GM18498 (cell line): ENCODE measurements at regions not wholly inside any gene's neighbourhood (a gene's known extent, or its start where the extent isn't known, plus 50 kb on each side); places are given as distances from the start of the nearest gene placed in this dataset.
"Not testable (repeated sequence)": the region's sequence is repeated elsewhere in the genome, so short reads cannot be mapped to it uniquely, and the experiment has no call there.

Source experiments
- ATAC-seq: cut with Tn5 transposase; IDR thresholded peaks from one replicate; pipeline ENCODE4 v1.9.1; 2021; ENCODE audit warnings: mild to moderate bottlenecking, moderate library complexity; ENCODE audit not compliant: unreplicated experiment

- no peak for ATAC-seq
Measured at GRCh38 chr5:128791312-128791711, 174.0 kb upstream of the SLC27A6 start.

DNA sequence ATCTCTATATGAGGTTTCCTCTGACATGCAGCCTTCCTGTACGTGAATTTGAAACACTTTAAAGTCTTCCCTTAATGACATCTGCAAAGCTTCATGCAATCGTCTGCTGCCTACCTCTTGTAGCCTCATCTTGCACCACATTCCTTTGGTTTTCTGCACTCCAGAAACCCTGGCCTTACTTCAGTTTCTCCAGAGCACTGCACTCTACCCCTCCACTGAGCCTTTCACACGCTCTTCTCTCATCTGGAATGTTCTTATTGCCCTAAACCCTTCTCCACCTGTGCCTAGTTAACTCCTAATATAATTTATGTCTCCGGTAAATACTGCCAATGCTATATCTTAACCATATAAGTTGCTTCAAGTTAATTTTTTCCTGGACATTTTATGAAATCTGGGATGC, 168.8 kb upstream of the SLC27A6 start:
- ATAC-seq: no peak

GRCh38 chr5:128798871-128799270, 166.4 kb upstream of the SLC27A6 start:
- ATAC-seq: no peak

- no peak for ATAC-seq
Measured at GRCh38 chr5:128799945-128800344, 165.3 kb upstream of the SLC27A6 start.

DNA sequence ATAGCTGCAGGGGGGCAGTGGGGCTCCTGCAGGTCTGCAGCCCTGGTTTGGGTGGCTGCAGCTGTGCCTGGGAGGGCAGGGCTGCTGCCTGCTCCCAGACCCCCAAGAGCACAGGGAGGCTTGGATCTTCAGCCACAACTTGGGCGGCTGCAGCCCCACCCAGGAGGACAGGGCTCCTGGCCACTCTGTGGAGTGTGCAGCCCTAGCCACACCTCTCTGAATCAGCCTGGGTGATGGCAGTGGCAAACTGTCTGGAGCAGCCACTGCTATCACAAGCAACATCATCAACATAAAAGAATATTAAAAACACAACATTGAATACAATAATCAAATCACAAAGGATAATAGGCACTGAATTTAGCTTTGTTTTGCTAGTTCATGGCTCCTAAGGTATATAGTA, 164.9 kb upstream of the SLC27A6 start:
- no peak for ATAC-seq

DNA sequence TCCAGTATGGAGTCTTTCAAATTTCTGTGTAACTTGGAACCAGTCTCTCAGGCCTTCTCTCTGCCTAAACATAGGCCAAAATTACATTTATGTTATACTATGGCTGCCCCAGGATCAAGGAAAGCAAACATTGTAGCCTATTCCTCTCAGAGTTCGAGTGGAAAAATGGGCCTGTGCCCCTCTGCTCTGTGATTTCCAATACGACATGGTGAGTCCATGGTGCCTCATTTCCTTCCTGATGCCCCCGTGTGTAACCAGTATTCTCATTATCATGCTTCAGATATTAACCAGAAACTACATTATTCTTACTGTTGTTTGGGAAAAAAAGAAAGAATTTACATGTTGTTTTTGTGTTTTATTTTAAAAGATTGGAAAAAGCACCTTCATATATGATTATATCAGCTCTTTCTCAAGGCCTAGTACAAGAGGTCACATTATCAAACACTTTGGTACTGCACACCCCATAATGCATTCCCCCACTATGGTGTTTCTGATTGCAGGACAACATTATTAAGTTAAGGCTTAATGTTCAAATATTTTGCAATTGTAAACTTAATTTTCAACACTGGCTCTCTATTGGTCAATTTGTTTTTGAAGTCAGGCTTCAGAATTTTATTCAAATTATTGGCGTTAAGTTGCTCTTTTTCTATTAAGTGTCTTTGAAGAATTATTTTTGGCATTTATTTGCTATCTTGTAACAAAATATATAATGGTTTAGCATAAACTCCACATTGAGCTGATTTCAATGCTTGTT, 151.8 kb upstream of the SLC27A6 start:
- no peak for ATAC-seq

DNA sequence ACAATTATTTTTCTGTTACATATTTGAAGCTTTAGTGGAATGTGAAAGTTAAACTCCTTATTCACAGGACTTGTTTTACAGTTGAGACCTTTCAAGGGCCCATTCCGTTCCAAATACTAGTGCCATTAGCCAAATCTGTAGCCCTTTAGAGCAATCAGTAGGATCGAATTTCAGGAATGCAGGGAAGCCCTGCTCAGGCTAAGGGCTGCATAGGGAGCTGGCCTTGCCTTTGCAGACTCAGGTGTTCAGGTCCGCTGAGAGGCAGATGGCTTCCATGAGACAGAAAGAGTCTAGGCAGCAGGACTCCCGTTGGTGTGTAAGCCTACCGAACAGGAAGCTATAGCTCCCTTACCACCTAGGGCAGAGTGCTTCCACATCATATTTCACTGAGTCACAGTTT, 150.1 kb upstream of the SLC27A6 start:
- ATAC-seq: no peak

DNA sequence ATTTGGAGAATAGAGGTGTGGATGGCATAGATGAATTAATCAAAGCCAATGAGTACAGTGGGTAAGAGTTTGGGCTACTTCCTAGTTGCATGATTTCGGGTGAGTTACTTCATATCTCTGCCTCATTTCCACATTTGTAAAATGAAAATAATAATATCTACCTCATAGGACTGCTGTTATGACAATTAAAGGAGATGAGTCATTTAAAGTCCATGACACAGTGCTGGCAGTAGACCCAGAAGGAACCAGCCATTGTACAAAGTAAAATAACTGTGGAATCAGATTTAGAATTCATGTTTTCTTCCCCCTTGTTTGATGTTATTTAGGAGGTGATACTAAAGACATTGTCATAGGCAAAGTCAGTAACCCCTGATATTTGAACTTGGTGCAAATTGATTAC, 139.5 kb upstream of the SLC27A6 start:
- no peak for ATAC-seq

- no peak for ATAC-seq
Measured at GRCh38 chr5:128826275-128826674, 139.0 kb upstream of the SLC27A6 start.

- no peak for ATAC-seq
Measured at GRCh38 chr5:128836571-128836970, 128.7 kb upstream of the SLC27A6 start.

DNA sequence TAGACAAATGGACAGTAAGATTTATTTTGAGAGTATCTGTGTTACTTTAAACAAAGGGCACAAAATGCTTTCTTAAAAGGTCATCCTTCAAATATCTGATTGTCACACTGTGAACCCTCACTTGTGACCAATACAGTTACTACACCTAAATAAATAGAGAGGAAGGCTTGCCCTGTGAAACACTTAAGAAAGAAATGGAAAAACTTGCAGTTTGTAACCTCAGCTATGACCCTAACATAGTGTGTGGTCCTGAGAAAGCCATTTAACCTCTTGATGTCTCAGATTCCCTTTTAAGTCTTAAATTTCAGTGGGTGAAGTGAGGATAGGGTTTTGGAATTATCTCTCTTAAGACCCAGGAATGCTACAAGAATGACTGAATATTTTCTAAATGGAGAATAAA, 126.7 kb upstream of the SLC27A6 start:
- ATAC-seq: no peak

GRCh38 chr5:128842241-128842640, 123.0 kb upstream of the SLC27A6 start:
- no peak for ATAC-seq

DNA sequence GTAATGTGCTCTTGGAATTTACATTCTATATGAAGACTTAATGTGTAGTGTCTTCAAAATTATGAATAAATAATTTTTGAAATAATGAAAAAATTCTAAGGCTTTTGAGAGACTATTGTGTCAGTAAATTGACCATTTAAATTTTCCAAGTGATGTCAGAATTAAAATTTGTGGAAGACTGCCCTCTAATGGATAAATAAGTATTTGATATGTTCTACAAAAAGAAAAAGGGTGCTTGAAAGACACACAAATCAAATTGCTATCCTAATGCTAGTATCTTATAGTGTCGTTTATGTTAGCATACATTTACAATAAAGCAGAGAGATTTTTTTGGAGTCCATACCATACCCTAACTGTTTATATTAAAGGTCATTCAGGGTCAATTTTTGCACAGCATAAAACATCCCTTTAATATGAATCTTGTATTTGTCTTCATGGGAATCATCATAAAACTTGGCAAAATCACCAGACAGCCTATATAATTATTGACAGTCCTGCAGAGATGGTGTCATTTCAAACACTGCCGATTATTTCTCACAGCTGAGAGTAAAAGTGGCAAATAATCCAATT, 120.8 kb upstream of the SLC27A6 start:
- no peak for ATAC-seq

DNA sequence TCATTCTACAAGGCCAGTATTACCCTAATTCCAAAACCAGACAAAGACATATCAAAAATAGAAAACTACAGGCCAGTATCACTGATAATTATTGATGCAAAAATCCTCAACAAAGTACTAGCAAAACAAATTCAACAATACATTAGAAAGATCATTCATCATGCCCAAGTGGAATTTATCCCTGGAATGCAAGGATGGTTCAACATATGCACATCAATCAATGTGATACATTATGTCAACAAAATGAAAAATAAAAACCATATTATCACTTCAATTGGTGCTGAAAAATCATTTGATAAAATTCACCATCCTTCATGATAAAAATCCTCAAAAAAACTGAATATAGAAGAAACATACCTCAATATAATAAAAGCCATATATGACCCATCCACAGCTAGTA, 115.2 kb upstream of the SLC27A6 start:
- ATAC-seq: no peak

DNA sequence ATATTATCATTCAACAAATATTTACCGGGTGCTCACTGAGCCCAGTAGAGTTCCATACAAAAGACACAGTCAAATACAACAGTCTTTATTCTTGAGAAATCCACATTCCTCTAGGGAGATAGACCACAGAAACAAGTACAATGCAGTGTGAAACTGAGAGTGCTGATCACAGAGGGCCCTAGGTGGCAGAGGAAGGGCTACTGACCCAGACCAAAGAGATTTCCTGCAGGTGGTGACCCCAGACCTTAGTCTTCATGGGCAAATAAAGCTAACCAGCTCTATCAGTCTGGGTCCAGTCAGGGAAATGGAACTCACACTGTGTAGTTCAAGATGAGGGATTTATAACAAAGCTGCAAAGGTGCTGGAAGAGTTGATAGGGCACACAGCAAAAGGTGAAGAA, 110.4 kb upstream of the SLC27A6 start:
- no peak for ATAC-seq

GRCh38 chr5:128857076-128857677, 108.1 kb upstream of the SLC27A6 start:
- no peak for ATAC-seq

DNA sequence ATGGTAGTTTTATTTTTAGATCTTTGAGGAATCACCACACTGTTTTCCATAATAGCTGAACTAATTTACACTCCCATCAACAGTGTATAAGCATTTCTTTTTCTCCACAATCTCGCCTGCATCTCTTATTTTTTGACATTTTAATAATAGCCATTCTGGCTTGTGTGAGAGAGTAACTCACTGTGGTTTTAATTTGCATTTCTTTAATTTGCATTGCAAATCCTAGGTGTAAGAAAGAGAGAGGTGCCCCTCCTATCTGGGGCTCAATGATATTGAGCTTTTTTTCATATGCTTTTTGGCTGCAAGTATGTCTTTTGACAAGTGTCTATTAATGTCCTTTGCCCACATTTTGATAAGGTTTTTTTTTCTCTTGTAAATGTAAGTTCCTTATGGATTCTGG, 106.3 kb upstream of the SLC27A6 start:
- ATAC-seq: no peak

GRCh38 chr5:128861155-128861554, 104.1 kb upstream of the SLC27A6 start:
- ATAC-seq: not testable (repeated sequence)

- ATAC-seq: no peak
Measured at GRCh38 chr5:128869970-128870369, 95.3 kb upstream of the SLC27A6 start.

DNA sequence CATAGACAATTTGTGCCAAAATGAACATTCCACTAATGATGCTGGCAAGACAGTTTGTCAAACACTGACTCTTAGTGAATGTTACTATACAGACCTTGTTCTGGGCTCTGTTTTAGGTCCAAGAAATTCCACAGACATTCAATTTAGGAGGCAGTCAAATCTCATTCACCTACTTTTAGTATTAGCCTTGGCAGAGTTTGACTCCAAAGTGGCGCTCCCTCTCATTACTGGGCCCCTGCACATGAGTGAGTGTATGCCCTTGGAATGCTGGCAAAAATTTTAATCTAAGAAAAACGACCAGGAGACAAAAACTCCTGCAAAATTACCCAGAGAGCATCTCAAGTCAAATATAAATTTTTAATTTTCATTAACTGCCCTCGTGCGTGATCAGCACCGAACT, 94.9 kb upstream of the SLC27A6 start:
- ATAC-seq: no peak

GRCh38 chr5:128870923-128871322, 94.4 kb upstream of the SLC27A6 start:
- ATAC-seq: no peak

DNA sequence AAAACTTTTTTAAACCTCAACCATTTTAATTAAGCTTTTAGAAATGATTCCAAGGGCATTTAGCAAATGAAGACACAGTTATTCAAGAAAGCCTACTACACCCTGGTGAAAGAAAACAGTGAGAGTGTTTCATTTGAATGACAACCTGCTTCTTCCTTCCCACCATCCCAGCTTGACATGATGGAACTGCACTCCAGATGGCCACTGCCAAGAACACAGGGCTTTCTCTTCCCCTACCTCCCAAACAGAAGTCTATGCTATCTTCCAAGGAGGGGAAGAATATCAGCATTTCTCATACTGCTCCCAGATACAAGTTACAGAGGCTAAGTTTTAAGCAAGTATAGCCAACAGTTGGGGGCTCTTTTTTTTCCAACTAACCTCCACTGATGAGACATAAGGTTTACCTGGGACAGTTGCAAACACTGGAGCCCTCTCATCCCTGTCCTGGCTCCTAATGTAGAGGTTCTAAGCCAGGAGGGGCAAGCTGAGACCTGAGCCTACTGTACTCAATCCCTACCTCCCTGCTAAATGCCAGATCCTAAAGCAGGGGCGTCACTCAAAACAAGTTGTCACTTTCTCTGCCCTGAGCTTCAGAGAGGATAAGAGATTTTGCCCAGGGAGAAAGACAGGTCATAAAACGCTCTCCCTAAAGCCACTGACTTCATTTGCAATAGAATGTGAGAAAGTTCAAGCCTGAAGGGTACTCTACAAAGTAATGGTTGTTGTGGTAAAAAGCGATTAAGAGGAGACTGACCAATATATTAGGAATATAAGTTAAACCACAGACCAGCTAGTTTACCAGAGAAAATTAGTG, 88.5 kb upstream of the SLC27A6 start:
- no peak for ATAC-seq
